ENCODE measurements at regions not wholly inside any gene's neighbourhood (a gene's known extent, or its start where the extent isn't known, plus 50 kb on each side); places are given as distances from the start of the nearest gene placed in this dataset.

- DNase-seq (ENCODE audit: insufficient read length, low spot score, missing footprints), result no peak
- Histone ChIP-seq H3K4me2 (ENCODE audit: insufficient read depth, low read length) (no peak overlapping the region), H2AFZ (ENCODE audit: low read length) (no peak overlapping the region), H3K4me1 (ENCODE audit: insufficient read depth, low read length) (no peaks in the 10 kb centered on the region), H3K27ac (ENCODE audit: low read depth, low read length) (no peak overlapping the region), H3K27me3 (ENCODE audit: insufficient read depth, low read length) (no peaks in the 10 kb centered on the region), H3K36me3 (ENCODE audit: insufficient read depth, low read length) (no peaks in the 10 kb centered on the region), H3K9me3 (ENCODE audit: low read depth, low read length) (no peaks in the 10 kb centered on the region), H3K79me2 (ENCODE audit: insufficient read depth, low read length) (no peaks in the 10 kb centered on the region), H4K20me1 (ENCODE audit: insufficient read depth, low read length) (no peaks in the 10 kb centered on the region), H3K4me3 (ENCODE audit: insufficient read depth, low read length) (no peak overlapping the region)
- TF ChIP-seq, protein P1, sequence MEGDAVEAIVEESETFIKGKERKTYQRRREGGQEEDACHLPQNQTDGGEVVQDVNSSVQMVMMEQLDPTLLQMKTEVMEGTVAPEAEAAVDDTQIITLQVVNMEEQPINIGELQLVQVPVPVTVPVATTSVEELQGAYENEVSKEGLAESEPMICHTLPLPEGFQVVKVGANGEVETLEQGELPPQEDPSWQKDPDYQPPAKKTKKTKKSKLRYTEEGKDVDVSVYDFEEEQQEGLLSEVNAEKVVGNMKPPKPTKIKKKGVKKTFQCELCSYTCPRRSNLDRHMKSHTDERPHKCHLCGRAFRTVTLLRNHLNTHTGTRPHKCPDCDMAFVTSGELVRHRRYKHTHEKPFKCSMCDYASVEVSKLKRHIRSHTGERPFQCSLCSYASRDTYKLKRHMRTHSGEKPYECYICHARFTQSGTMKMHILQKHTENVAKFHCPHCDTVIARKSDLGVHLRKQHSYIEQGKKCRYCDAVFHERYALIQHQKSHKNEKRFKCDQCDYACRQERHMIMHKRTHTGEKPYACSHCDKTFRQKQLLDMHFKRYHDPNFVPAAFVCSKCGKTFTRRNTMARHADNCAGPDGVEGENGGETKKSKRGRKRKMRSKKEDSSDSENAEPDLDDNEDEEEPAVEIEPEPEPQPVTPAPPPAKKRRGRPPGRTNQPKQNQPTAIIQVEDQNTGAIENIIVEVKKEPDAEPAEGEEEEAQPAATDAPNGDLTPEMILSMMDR (IDR thresholded peaks at IDR 0.05; ENCODE audit: extremely low read depth, low read depth, low read length), result no peak
Observed at GRCh38 chr12:130254461-130255276, 83.0 kb upstream of the PIWIL1 start.

GRCh38 chr12:130258863-130259262, 78.8 kb upstream of the PIWIL1 start:
- H3K79me2 ChIP-seq (ENCODE audit: insufficient read depth, low read length), result no peaks in the 10 kb centered on the region
- no peak overlapping the region for H2AFZ ChIP-seq (ENCODE audit: low read length)
- no peaks in the 10 kb centered on the region for H4K20me1 ChIP-seq (ENCODE audit: insufficient read depth, low read length)

DNA sequence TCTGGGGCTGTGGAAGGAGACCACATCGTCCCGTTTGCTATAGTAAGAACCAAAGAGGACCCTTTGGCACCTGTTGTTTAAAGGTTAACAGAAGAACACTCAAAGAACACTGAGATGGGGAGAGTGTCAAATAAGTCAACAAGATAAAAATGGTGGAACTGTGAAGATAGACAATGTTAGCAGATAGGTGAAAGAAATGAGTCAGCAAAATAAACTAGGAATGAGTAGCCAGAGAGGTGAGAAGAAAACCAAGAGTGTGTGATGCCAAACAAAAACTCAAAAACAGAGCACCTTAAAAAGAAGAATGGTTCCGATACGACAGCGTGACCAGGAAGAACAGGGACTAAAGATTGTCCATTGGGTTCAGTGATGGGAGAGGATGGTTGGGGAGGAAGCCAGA, 74.7 kb upstream of the PIWIL1 start:
- H3K4me1 ChIP-seq (ENCODE audit: insufficient read depth, low read length), result no peaks in the 10 kb centered on the region
- H3K27ac ChIP-seq (ENCODE audit: low read depth, low read length), result no peak overlapping the region
- H3K4me3 ChIP-seq (ENCODE audit: insufficient read depth, low read length), result no peak overlapping the region
- H4K20me1 ChIP-seq (ENCODE audit: insufficient read depth, low read length), result no peaks in the 10 kb centered on the region
- no peak overlapping the region for H3K4me2 ChIP-seq (ENCODE audit: insufficient read depth, low read length)
- TF ChIP-seq, protein P1 (IDR thresholded peaks at IDR 0.05; ENCODE audit: extremely low read depth, low read depth, low read length), result no peak
- no peaks in the 10 kb centered on the region for H3K9me3 ChIP-seq (ENCODE audit: low read depth, low read length)
- DNase-seq (ENCODE audit: insufficient read length, low spot score, missing footprints), result no peak
- H2AFZ ChIP-seq (ENCODE audit: low read length), result no peak overlapping the region
- no peaks in the 10 kb centered on the region for H3K79me2 ChIP-seq (ENCODE audit: insufficient read depth, low read length)
- no peaks in the 10 kb centered on the region for H3K36me3 ChIP-seq (ENCODE audit: insufficient read depth, low read length)
- no peaks in the 10 kb centered on the region for H3K27me3 ChIP-seq (ENCODE audit: insufficient read depth, low read length)

More at GRCh38 chr12:130258863-130259262, 78.8 kb upstream of the PIWIL1 start:
- Histone ChIP-seq H3K27me3 (ENCODE audit: insufficient read depth, low read length) (no peaks in the 10 kb centered on the region), H3K36me3 (ENCODE audit: insufficient read depth, low read length) (no peaks in the 10 kb centered on the region), H3K4me3 (ENCODE audit: insufficient read depth, low read length) (no peak overlapping the region), H3K9me3 (ENCODE audit: low read depth, low read length) (no peaks in the 10 kb centered on the region), H3K27ac (ENCODE audit: low read depth, low read length) (no peak overlapping the region), H3K4me1 (ENCODE audit: insufficient read depth, low read length) (no peaks in the 10 kb centered on the region), H3K4me2 (ENCODE audit: insufficient read depth, low read length) (no peak overlapping the region)
- TF ChIP-seq, protein P1 (IDR thresholded peaks at IDR 0.05; ENCODE audit: extremely low read depth, low read depth, low read length), result no peak
- DNase-seq (ENCODE audit: insufficient read length, low spot score, missing footprints), result no peak

DNA sequence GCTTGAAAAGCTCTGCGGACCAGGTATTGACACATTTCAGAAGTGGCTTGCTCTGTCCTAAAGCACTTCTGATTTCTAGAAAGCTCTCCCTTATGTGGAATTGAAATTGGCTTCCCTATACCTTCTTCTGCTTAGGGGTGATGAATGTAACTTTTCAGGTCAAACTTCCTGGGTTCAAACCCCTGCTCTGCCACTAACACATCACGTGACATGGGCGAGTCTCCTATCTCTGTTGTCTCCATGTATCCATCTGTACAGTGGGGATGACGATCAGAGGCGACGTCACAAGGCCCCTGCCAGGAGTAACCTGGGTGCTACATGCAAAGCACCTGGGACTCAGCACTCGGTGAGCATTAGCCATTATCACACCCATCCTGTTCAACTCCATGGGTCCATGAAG, 73.7 kb upstream of the PIWIL1 start:
- H3K4me1 ChIP-seq (ENCODE audit: insufficient read depth, low read length), result no peaks in the 10 kb centered on the region
- TF ChIP-seq, protein P1 (IDR thresholded peaks at IDR 0.05; ENCODE audit: extremely low read depth, low read depth, low read length), result no peak
- H3K27ac ChIP-seq (ENCODE audit: low read depth, low read length), result no peak overlapping the region
- no peaks in the 10 kb centered on the region for H3K79me2 ChIP-seq (ENCODE audit: insufficient read depth, low read length)
- H4K20me1 ChIP-seq (ENCODE audit: insufficient read depth, low read length), result no peaks in the 10 kb centered on the region
- H2AFZ ChIP-seq (ENCODE audit: low read length), result no peak overlapping the region
- no peaks in the 10 kb centered on the region for H3K36me3 ChIP-seq (ENCODE audit: insufficient read depth, low read length)
- H3K4me2 ChIP-seq (ENCODE audit: insufficient read depth, low read length), result no peak overlapping the region
- no peak for DNase-seq (ENCODE audit: insufficient read length, low spot score, missing footprints)
- H3K4me3 ChIP-seq (ENCODE audit: insufficient read depth, low read length), result no peak overlapping the region
- no peaks in the 10 kb centered on the region for H3K27me3 ChIP-seq (ENCODE audit: insufficient read depth, low read length)
- H3K9me3 ChIP-seq (ENCODE audit: low read depth, low read length), result no peaks in the 10 kb centered on the region

Data from osteoblast (primary cell).